Stomach (tissue), 8 donors: ENCODE measurements at regions not wholly inside any gene's neighbourhood (a gene's known extent, or its start where the extent isn't known, plus 50 kb on each side); places are given as distances from the start of the nearest gene placed in this dataset.

Experiments
- DNase-seq, 2 donors: peaks; one replicate each; pipeline versions ENCODE4 v3.0.0 to v3.0.0-alpha.2; 2013 to 2019
- H3K27ac ChIP-seq, 5 donors: fragments of 200-600 bp in 4 of 5; sonication (generic) in 4 of 5; one replicate each; pipeline ENCODE4 v1.5.1; 2013 to 2019; ENCODE audit warnings: mild to moderate bottlenecking in 1 of 5, moderate library complexity in 1 of 5
- H3K27me3 ChIP-seq, 3 donors: fragments of 200-600 bp; sonication (generic); one replicate each; pipeline ENCODE4 v1.5.1; 2017 to 2019; ENCODE audit warnings: mixed run types in 1 of 3
- H3K36me3 ChIP-seq, 4 donors: fragments of 200-600 bp; sonication (generic); 1 replicate in 3 of 4; 2 replicates in 1 of 4; pipeline ENCODE4 v1.5.1; 2016 to 2019
- H3K4me1 ChIP-seq, 4 donors: fragments of 200-600 bp; sonication (generic); one replicate each; pipeline ENCODE4 v1.5.1; 2016 to 2019
- H3K4me3 ChIP-seq, 4 donors: fragments of 200-600 bp; sonication (generic) in 3 of 4; one replicate each; pipeline ENCODE4 v1.5.1; 2016 to 2019; ENCODE audit warnings: mild to moderate bottlenecking in 1 of 4
- H3K9me3 ChIP-seq, 4 donors: fragments of 200-600 bp; sonication (generic); one replicate each; pipeline ENCODE4 v1.5.1; 2016 to 2019
- EP300 ChIP-seq: sonication (generic); formaldehyde crosslinking; IDR thresholded peaks from one replicate; pipeline ENCODE4 v1.6.1; 2017; ENCODE audit warnings: antibody characterized with exemption
- POLR2A ChIP-seq, 4 donors: fragments of 450-650 bp; IDR thresholded peaks; one replicate each; pipeline ENCODE4 v1.6.1; 2016; ENCODE audit warnings: antibody characterized with exemption in 4 of 4, control low read depth in 2 of 4, mild to moderate bottlenecking in 1 of 4, moderate library complexity in 1 of 4
- POLR2AphosphoS5 ChIP-seq, 3 donors: sonication (generic); formaldehyde crosslinking; IDR thresholded peaks; one replicate each; pipeline ENCODE4 v1.6.1; 2016; ENCODE audit warnings: antibody characterized with exemption in 3 of 3
- WGBS, 5 donors: extraction: QIAGEN DNeasy Blood & Tissue Kit in 3 of 5; methylation state at CpG; one replicate each; pipeline versions ENCODE4 v1.1.5 to v1.1.7; 2013 to 2018; 5-methylcytosine and 5-hydroxymethylcytosine counted together
- intact Hi-C: fragments of 100-400 bp; cut with DNase I; formaldehyde crosslinking; loops from one replicate; pipeline ENCODE4 v1.15.1; 2023; ENCODE audit warnings: low total_unique reads
- TF ChIP-seq, protein P1 (sequence below), 7 experiments: fragments of 450-650 bp in 4 of 7; fragments of 200-600 bp in 3 of 7; sonication (generic) in 3 of 7; IDR thresholded peaks; one replicate each; pipeline ENCODE4 v1.5.1; 2016 to 2019; ENCODE audit warnings: antibody characterized with exemption in 7 of 7, control low read depth in 2 of 7, mild to moderate bottlenecking in 1 of 7
- donor health status: healthy with polysubstance abuse.
- donor health status: Bipolar disorder and iron deficiency.
- donor health status: healthy.

DNA sequence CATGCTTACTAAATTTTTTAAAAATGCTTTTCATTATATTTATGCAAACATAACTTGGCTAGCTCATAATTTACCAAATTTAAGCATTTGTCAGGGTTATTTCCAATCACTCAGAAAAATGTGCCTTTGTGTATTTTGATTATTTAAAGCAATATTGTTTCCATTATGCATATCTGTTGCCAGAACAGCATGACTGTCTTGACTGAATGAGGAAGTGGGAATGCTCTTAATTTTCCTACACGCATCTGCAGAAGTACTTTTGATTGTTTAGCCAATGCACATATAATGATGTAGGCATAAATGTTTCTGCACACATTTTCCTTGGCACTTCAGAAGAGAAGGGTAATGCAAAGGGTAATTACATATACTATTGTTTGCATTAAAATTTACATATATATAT, 92.5 kb upstream of the ADGRL2 start:
- H3K27me3 ChIP-seq = no peaks in the 10 kb centered on the region
- TF ChIP-seq EP300 (no peak), POLR2AphosphoS5 (IDR thresholded peaks at IDR 0.05) (no peak), POLR2A (IDR thresholded peaks at IDR 0.05) (no peak)
- TF ChIP-seq, protein P1, sequence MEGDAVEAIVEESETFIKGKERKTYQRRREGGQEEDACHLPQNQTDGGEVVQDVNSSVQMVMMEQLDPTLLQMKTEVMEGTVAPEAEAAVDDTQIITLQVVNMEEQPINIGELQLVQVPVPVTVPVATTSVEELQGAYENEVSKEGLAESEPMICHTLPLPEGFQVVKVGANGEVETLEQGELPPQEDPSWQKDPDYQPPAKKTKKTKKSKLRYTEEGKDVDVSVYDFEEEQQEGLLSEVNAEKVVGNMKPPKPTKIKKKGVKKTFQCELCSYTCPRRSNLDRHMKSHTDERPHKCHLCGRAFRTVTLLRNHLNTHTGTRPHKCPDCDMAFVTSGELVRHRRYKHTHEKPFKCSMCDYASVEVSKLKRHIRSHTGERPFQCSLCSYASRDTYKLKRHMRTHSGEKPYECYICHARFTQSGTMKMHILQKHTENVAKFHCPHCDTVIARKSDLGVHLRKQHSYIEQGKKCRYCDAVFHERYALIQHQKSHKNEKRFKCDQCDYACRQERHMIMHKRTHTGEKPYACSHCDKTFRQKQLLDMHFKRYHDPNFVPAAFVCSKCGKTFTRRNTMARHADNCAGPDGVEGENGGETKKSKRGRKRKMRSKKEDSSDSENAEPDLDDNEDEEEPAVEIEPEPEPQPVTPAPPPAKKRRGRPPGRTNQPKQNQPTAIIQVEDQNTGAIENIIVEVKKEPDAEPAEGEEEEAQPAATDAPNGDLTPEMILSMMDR (IDR thresholded peaks at IDR 0.05) = no peak
- no peaks in the 10 kb centered on the region for H3K9me3 ChIP-seq
- H3K4me3 ChIP-seq = no peak overlapping the region
- no peaks in the 10 kb centered on the region for H3K36me3 ChIP-seq
- H3K27ac ChIP-seq = no peak overlapping the region
- intact Hi-C loops = no loop called here
- H3K4me1 ChIP-seq = no peaks in the 10 kb centered on the region
- WGBS, 5 donors = 61 to 78% (median 68%) methylated on average over 1 of the region's 1 CpG
- no peak for DNase-seq

DNA sequence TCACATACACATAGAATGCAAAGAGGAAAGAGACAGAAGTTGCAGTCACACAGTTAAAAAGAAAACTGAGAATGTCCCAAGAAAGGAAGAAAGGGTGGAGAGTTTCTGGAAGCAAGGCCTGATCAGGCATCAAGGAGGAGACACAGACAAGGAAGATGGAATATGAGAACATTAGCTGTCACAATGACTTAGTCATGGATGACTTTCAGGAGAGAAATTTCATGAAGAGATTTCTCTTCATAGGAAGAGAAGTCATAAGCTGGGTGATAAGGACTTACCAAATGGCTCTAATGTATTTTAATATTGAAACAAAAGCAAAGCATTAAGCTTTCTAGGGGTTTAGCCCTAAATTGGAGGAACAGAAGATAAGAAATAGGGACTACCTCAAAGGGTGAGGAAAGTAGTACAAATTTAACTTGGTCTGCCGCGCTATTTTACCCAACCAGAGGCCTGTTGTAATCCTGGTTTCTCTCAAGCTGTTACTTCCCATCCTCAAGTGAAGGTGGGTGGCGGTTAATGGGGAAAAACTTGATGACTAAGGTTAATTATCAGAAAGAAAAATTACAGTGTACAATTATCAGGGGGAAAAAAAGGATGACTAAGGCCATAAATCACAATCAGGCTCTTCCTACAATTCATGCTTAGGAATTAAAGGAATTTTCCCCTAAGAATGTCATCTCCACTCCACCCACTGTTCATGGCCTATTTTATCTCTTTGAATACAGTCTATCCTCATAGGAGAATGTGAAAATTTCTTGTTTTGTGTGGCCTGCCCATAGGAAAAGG, 93.9 kb upstream of the ADGRL2 start:
- Histone ChIP-seq H3K4me3 (no peak overlapping the region), H3K36me3 (no peaks in the 10 kb centered on the region), H3K27ac (no peak overlapping the region), H3K4me1 (no peaks in the 10 kb centered on the region), H3K9me3 (no peaks in the 10 kb centered on the region), H3K27me3 (no peaks in the 10 kb centered on the region)
- WGBS, 5 donors = 84 to 98% (median 91%) methylated on average over 3 of the region's 3 CpGs
- intact Hi-C loops = no loop called here
- TF ChIP-seq POLR2A (IDR thresholded peaks at IDR 0.05) (no peak), EP300 (no peak), POLR2AphosphoS5 (IDR thresholded peaks at IDR 0.05) (no peak)
- TF ChIP-seq, protein P1 (IDR thresholded peaks at IDR 0.05) = no peak
- DNase-seq = no peak

- no peak for TF ChIP-seq POLR2AphosphoS5 (IDR thresholded peaks at IDR 0.05)
- TF ChIP-seq, protein P1 (IDR thresholded peaks at IDR 0.05) = no peak
- no peak for TF ChIP-seq POLR2A (IDR thresholded peaks at IDR 0.05)
- no peak for TF ChIP-seq EP300
- 89 to 98% (median 94%) methylated on average over 5 of the region's 5 CpGs for WGBS, 5 donors
- Histone ChIP-seq H3K4me1 (no peaks in the 10 kb centered on the region), H3K4me3 (no peak overlapping the region), H3K27me3 (no peaks in the 10 kb centered on the region), H3K36me3 (no peaks in the 10 kb centered on the region), H3K27ac (no peak overlapping the region), H3K9me3 (no peaks in the 10 kb centered on the region)
- no peak for DNase-seq
- intact Hi-C loops = no loop called here
Measured at GRCh38 chr1:81703756-81704463, 96.8 kb upstream of the ADGRL2 start.

DNA sequence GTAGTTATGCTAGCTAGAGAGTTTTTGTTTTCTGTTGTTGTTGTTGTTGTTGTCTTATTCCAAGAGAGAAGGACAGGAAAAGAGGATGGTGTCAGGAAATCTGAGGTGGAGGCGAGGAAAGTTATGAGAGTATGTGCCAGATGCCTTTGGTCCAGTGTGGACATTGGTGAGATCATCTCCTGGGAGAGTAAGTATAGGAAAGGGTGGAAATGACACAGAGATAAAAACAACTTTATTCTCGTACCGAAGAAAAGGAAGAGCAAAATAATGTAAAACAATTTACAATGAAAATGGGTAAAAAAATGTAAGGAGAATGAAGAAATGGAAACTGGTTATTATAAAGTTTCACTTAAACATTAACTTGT, 97.4 kb upstream of the ADGRL2 start:
- intact Hi-C loops = no loop called here
- no peak for DNase-seq
- TF ChIP-seq EP300 (no peak), POLR2AphosphoS5 (IDR thresholded peaks at IDR 0.05) (no peak), POLR2A (IDR thresholded peaks at IDR 0.05) (no peak)
- TF ChIP-seq, protein P1 (IDR thresholded peaks at IDR 0.05) = no peak
- 53 to 69% (median 60%) methylated on average over 3 of the region's 3 CpGs for WGBS, 5 donors
- Histone ChIP-seq H3K4me1 (no peaks in the 10 kb centered on the region), H3K27me3 (no peaks in the 10 kb centered on the region), H3K27ac (no peak overlapping the region), H3K4me3 (no peak overlapping the region), H3K9me3 (no peaks in the 10 kb centered on the region), H3K36me3 (no peaks in the 10 kb centered on the region)
